Suppressor macrophage treated with lipopolysaccharide for 4 hours (primary cell): ENCODE measurements at regions not wholly inside any gene's neighbourhood (a gene's known extent, or its start where the extent isn't known, plus 50 kb on each side); places are given as distances from the start of the nearest gene placed in this dataset.
"Not testable (repeated sequence)": the region's sequence is repeated elsewhere in the genome, so short reads cannot be mapped to it uniquely, and the experiment has no call there.

ENCODE experiments used
- DNase-seq: peaks from one replicate; pipeline ENCODE4 v3.0.0-alpha.2; 2020

DNA sequence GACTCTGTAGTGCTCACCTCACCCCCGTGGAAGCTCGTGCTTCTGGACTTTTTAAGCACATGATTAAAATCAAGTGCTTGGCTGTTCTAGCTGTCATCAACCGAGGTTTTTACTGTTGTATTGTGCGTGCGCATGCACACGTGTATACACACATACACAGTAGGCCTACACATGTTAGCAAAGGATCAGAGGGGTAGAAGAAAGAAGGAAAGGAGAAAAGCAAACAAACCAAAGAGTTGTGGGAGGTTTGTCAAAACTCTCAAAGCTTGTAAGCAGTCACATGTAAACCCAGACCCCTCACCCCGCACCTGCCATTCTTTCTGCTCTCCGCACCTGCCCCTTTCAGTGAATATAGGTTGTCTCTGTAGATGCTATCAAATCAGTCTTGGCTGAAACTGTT lies 311.8 kb downstream of the HS3ST1 start:
- DNase-seq, result no peak

DNA sequence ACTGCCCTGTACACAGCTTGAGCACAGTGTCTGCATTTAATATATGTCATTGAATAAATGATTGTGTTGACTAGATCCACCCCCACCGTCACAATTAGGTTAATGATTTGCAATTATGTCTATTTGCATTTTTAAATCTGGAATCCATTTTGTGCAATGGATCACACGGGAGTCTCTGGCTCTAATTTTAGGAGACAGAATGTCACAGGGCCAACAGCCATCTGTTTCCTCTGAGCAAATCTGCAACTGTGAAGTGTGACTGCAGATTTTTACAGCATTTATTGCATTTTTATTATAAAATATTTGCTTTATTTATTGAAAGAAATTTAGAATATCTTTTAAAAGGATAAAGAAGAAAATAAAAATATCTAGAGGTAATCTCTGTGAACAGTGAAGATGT lies 316.8 kb downstream of the HS3ST1 start:
- DNase-seq, result no peak

DNA sequence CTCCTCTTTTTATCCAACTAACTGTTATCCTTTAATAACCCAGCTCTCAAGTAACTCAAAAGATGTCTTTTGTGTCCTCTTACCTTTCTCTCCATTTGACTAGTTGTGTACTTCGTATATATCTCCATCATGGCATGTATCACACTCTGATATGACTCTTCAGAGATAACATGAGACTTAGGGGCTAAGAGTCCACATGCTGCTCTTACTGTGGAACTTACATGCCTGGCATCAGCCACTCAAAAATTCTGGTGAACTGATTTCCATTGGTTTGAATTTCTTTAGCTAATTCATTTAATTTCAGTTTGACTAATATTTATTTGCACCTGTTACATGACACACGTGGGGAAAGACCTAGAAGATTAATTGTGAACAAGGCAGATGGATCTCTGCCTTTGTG lies 317.3 kb downstream of the HS3ST1 start:
- no peak for DNase-seq

DNA sequence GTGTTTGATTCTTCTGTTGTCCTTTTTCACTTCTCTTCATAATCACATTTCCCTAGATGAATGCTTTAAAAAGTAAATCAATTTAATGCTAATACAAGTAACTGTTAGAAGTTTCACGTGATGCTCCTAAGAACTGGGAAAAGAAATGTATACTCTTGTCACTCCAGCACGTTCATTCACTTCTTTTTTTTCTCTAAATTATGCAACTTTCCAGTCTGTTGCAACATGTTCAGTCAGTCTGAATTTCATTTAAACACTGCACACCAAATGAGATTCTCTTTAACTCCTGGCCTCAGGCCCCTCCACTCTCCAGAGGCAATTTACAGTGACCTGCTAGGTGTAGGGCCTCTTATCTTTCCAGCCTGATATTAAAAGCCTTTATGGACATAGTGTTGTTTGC lies 321.9 kb downstream of the HS3ST1 start:
- DNase-seq, result peak; percentile 58

- DNase-seq, result peak; percentile 9
These were observed 322.5 kb downstream of the HS3ST1 start for GRCh38 chr4:11106190-11106589.

DNA sequence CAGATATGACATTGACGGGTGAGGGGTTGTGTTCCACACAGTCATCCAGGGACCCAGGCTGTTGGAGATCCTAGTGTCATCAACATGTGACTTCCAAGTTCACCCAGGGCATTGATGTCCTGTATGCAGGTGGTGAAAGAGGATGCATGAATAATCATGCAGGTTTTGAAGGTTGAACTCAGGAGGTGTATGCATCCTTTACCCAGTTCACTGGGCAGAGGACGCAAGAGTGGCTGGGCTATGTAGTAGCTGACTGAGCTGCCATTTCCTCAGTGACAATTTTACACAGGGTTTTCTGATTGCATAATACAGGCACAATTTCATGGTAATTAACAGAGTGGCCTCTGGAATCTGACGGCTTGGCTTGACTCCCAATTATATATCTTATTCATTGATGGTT lies 323.0 kb downstream of the HS3ST1 start:
- DNase-seq, result no peak

DNA sequence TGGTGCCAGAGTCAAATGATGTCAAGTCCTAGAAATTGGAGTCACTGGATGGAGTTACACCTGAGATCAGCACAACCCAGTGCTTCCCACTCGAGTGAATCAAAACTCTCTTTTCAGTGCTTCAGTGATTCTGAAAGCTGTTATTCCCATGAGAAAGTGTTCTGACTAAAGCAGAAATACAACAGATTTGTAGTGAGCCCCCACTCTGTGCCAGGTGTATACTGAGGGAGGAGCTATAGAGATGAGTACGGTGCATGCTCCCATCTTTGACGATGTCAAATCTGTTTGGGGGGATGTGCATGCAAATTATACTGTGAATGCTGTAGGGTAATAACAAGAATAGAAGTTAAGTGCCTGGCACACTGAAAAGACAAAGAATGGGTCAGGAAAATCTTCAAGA lies 330.2 kb downstream of the HS3ST1 start:
- no peak for DNase-seq

DNA sequence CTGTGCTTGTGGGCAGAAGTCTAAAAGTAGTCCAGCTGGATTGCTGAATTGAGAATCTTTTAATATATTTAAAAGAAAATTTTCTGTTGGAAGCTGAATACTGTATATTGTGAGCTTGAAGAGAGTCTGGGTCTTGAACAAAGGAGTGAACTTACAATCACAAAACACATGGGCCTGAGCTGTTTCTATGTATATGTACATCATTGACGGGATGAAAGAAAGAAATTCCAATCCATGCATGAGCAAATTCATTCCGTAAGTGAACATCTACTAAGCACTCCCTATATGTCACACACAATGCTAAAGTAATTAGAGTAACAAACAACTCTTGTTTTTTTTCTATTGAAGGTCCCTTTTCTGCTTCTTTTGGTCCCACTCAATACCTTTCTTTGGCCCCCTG lies 331.0 kb downstream of the HS3ST1 start:
- no peak for DNase-seq

- DNase-seq, result peak; percentile 46
These were observed 347.7 kb downstream of the HS3ST1 start for GRCh38 chr4:11081006-11081405.

- no peak for DNase-seq
These were observed 349.5 kb downstream of the HS3ST1 start for GRCh38 chr4:11079171-11079570.

DNA sequence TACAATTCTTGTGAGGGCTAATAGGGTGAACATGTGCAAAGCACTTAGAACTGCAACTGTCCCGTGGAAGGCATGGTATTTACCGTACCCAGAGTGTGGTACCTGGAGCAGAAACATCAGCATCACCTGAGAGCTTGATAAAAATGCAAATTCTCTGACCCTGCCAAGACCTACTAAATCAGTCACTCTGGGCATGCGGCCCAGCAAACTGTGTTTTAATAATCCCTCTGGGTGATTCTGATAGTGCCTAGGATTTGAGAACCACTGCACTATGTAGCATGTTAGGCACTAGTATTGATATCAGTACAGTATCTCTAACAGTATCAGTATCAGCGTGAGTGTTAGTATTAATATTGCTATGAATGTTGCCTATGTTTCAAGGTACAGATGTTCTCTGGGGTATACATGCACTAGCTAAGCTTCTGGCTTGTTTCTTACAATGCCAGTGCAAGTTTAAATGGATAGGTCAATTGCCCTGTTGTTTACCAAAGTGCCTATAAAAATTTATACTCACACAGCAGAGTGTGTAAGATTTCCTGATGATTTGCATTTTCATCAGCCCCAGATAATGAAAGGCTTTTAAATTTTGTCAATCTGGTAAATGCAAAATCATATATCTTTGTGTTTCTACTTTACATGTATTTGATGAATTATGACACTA lies 354.0 kb downstream of the HS3ST1 start:
- no peak for DNase-seq

GRCh38 chr4:11073621-11074051 lies 355.1 kb downstream of the HS3ST1 start:
- peak; percentile 52 for DNase-seq

DNA sequence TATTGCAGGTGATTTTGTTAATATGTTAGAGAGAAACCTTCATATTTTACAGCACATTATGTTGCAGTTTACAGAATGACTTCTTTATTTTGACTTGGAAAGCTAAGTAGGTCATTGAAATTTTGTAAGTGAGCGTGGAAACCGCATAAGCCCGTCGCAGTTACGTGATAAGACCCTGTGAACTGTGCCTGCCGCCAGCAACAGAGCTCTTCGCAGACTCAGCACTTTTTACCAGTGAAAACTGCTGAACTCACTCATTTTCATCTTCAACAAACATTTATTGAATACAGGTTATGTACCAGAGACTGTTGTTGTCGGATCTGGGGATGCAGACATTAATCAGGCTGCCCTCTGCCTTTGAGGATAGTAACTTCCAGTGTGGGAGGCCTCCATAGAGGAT lies 355.7 kb downstream of the HS3ST1 start:
- DNase-seq, result no peak

DNA sequence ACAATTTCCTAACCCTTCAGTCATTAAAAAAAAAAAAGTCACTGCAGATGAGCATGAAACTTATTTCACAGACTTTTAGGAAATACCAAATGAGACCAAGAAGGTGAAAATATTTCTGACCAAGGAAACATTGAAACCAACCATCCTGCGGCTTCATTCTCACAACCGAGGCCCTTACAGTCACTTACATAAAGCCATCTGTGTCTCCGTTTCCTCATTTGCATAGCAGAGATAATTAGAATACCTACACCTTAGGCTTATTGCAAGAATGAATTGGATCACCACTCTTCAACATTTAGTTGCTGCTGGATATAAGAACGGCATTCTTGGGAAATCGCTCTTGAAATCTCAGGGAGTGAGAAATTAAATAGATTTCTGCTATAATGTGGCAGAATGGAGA lies 356.2 kb downstream of the HS3ST1 start:
- no peak for DNase-seq

DNA sequence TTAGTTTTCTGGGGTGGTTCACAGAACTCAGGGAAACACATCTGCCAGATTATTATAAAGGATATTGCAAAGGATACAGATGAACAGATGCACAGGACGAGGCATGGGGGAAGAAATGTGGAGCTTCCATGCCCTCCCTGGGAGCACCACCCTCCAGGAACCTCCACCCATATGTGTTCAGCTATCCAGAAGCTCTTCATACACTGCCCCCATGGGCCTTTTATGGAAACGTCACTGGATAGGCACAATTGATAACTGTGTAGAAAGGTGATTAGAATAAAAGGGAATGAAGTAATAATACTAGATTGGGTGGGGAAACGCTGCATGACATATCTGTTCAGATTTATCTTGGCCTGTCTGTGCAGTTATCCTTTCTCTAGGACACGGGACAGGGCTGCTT lies 357.9 kb downstream of the HS3ST1 start:
- DNase-seq, result no peak

DNA sequence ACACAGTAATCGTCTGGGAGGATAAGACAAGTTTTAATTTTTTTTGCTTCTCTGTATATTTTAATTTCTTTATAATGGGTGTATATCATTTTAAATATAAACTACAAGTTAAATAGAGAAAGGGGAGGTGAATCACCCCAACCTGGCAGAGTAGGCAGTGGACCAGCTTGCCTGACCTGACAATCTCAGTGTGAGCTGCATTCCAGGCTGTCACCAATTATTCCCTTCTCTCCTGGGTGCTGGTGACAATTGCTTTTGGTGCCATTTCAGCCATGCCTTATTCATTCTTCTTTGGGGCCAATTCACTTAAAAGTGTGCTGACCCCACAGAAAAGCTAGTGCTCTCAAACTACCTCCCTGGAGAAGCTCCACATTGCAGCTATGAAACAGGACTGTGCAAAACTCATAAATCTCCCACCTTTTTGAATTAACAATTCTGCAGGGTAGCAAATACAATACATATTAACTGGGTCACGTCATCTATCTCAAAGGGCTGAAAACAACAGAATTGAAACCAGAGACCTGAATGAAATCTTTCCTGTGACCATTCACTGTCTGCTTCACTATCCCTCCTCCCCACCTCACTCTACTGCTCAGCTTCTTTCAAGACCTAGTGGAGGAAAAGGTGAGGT lies 359.0 kb downstream of the HS3ST1 start:
- no peak for DNase-seq

DNA sequence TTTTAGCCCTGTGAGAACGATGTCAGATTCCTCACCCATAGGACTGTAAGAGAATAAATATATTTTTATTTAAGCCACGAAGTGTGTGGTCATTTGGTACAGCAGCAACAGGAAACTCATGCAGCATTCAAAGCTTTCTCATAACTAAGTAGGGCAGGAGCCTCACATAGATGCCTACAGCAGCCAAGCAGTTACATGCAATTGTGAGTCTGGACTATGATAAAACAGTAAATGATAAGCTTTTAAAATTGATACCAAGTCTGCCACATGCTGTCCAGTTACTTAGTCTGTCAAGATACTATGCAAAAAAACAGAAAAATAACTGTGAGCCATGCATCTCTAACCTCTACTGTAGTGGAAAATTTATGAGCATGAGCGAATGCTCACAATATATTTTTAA lies 359.6 kb downstream of the HS3ST1 start:
- no peak for DNase-seq

DNA sequence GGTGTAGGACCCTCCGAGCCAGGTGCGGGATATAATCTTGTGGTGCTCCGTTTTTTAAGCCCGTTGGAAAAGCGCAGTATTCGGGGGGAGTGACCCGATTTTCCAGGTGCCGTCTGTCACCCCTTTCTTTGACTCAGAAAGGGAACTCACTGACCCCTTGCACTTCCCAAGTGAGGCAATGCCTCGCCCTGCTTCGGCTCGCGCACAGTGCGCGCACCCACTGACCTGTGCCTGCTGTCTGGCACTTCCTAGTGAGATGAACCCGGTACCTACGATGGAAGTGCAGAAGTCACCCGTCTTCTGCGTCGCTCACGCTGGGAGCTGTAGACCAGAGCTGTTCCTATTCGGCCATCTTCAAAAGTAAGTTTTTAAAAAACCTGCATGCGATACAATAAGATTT lies 362.1 kb downstream of the HS3ST1 start:
- not testable (repeated sequence) for DNase-seq

- DNase-seq, result not testable (repeated sequence)
These were observed 368.1 kb downstream of the HS3ST1 start for GRCh38 chr4:11060637-11061036.

DNA sequence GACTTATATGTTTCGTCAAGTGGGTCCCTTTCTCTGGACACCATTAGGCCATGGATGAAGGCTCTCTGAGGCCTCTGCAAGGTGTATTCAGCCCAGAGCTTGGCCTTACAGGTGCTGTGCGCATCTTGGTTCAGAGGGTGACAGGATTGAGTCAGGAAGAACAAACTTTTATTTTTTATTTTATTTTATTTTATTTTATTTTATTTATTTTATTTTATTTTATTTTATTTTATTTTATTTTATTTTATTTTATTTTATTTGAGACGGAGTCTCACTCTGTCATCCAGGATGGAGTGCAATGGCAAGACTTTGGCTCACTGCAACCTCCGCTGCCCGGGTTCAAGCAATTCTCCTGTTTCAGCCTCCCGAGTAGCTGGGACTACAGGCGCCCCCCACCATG lies 370.4 kb upstream of the CLNK start:
- not testable (repeated sequence) for DNase-seq

- DNase-seq, result no peak
These were observed 369.1 kb upstream of the CLNK start for GRCh38 chr4:11053601-11054220.

DNA sequence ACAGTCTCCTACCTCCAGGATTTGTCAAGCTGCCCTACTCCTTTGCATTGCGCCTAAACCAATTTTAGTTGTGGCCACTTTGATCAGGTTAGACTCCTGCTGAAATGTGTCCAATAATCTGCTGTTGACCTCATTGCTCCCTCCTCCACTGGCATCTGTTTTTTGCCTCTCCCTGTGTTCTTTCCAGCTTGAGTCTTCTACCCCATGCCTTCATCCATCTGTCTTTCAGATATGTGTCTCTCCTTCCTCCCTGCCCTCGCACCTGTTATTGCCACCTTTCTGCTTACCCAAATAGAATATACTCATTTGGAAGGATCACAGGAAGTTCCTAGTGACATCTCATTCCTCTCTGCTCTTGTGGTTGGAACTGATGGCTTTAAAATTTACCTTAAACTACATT lies 366.6 kb upstream of the CLNK start:
- DNase-seq, result no peak

GRCh38 chr4:11050766-11051165 lies 366.2 kb upstream of the CLNK start:
- DNase-seq, result no peak

- DNase-seq, result no peak
These were observed 364.4 kb upstream of the CLNK start for GRCh38 chr4:11049001-11049400.

DNA sequence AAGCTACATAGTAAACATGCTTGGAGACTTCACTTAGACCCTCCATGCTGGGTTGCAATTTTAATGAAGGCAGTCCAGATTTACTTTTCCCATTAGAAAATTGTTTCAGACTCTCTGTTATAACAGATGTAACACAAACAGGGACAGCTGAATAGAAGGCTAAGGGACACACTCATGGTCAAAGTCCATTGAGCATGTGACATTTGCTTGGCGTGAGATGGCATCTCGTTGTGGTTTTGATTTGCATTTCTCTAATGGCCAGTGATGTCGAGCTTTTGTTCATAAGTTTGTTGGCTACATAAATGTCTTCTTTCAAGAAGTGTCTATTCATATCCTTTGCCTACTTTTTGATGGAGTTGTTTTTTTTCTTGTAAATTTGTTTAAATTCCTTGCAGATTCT lies 358.2 kb upstream of the CLNK start:
- DNase-seq, result no peak
